ENCODE measurements at regions not wholly inside any gene's neighbourhood (a gene's known extent, or its start where the extent isn't known, plus 50 kb on each side); places are given as distances from the start of the nearest gene placed in this dataset.

DNA sequence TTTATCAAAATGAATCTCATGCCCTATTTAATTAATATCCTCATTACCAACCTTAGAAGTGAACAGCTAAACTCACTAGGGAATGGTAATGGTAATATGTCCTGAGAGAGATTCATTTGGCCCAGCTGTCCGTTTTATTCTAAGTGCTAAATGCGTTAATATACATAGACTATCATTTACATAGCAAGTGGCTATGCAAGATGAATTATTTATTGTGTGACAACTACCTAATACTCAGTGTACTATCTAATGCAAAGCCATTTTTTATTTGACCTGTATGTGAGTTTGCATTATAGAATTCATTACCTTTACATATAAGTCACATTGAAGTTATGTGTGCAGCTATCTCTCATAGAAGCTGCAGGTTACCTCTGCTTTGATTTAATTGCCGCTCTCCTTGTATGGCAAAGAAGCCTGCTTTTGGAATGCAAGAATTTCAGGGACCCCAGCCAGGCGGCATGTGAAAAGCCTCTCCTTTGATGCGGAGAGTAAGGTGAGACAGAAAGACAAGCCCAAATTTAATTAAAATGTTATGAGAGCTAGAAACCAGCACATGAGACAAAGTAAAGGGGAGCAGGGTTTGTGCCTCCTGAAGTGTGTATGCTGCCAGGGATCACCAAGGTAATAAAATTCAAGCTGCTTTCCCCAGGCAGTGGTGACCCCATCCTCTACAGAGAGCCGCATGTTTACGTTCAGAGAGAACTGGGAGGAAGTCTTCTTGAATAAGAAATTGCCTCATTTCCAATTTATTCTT lies 693.0 kb upstream of the MAP3K7 start:
- Histone ChIP-seq H3K27me3 (ENCODE audit: low read length) (no peaks in the 10 kb centered on the region), H3K9me3 (ENCODE audit: low read length) (no peaks in the 10 kb centered on the region), H4K20me1 (ENCODE audit: low read length) (no peaks in the 10 kb centered on the region), H3K9me2 (replicated peaks; ENCODE audit: low read length) (no peaks in the 10 kb centered on the region), H3F3A (ENCODE audit: low read length, unreplicated experiment) (no peaks in the 10 kb centered on the region), H3K9ac (ENCODE audit: low read length) (no peak overlapping the region), H3K36me3 (ENCODE audit: low read depth, low read length) (no peaks in the 10 kb centered on the region), H3K79me2 (ENCODE audit: low read length) (no peaks in the 10 kb centered on the region), H2AFZ (ENCODE audit: low read length) (no peak overlapping the region), H3K4me1 (ENCODE audit: insufficient read depth, low read length) (no peaks in the 10 kb centered on the region), H3K4me3 (ENCODE audit: low read length) (no peak overlapping the region), H3K4me2 (ENCODE audit: low read length) (no peak overlapping the region), H3K27ac (ENCODE audit: low read length) (no peak overlapping the region)
- CTCF ChIA-PET = no interaction called here
- ATAC-seq (no peak), DNase-seq (no peak)
- BruUV-seq (replicated peaks) = no TSS peak
- TF ChIP-seq EZH2 (IDR thresholded peaks at IDR 0.05; ENCODE audit: low read length, unreplicated experiment) (no peak), EZH2phosphoT487 (IDR thresholded peaks at IDR 0.05; ENCODE audit: borderline replicate concordance, low read length) (no peak)
- TF ChIP-seq, protein P1, sequence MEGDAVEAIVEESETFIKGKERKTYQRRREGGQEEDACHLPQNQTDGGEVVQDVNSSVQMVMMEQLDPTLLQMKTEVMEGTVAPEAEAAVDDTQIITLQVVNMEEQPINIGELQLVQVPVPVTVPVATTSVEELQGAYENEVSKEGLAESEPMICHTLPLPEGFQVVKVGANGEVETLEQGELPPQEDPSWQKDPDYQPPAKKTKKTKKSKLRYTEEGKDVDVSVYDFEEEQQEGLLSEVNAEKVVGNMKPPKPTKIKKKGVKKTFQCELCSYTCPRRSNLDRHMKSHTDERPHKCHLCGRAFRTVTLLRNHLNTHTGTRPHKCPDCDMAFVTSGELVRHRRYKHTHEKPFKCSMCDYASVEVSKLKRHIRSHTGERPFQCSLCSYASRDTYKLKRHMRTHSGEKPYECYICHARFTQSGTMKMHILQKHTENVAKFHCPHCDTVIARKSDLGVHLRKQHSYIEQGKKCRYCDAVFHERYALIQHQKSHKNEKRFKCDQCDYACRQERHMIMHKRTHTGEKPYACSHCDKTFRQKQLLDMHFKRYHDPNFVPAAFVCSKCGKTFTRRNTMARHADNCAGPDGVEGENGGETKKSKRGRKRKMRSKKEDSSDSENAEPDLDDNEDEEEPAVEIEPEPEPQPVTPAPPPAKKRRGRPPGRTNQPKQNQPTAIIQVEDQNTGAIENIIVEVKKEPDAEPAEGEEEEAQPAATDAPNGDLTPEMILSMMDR (conservative IDR thresholded peaks at IDR 0.05; ENCODE audit: low read depth, low read length) = no peak
- POLR2A ChIA-PET (ENCODE audit: unreplicated experiment) = no interaction called here
- intact Hi-C loops (cut with micrococcal nuclease) = loop anchor here (5.0 kb wide), 1 partner anchor 198 kb away; no protein-coding TSS in a partner anchor

GRCh38 chr6:91278416-91278815 lies 691.5 kb upstream of the MAP3K7 start:
- ChIA-PET POLR2A (ENCODE audit: unreplicated experiment) (no interaction called here), CTCF (no interaction called here)
- ATAC-seq (peak; percentile 74), DNase-seq (peak; percentile 43)
- H3K27me3 ChIP-seq (ENCODE audit: low read length) = no peaks in the 10 kb centered on the region
- H2AFZ ChIP-seq (ENCODE audit: low read length) = no peak overlapping the region
- no peaks in the 10 kb centered on the region for H3F3A ChIP-seq (ENCODE audit: low read length, unreplicated experiment)
- no peaks in the 10 kb centered on the region for H3K9me2 ChIP-seq (replicated peaks; ENCODE audit: low read length)
- BruUV-seq (replicated peaks) = no TSS peak
- H3K27ac ChIP-seq (ENCODE audit: low read length) = no peak overlapping the region
- no peaks in the 10 kb centered on the region for H3K4me1 ChIP-seq (ENCODE audit: insufficient read depth, low read length)
- H3K9me3 ChIP-seq (ENCODE audit: low read length) = no peaks in the 10 kb centered on the region
- no peak overlapping the region for H3K4me3 ChIP-seq (ENCODE audit: low read length)
- intact Hi-C loops (cut with micrococcal nuclease) = loop anchor here (5.0 kb wide), 1 partner anchor 196 kb away; no protein-coding TSS in a partner anchor
- H3K36me3 ChIP-seq (ENCODE audit: low read depth, low read length) = no peaks in the 10 kb centered on the region
- no peak for TF ChIP-seq EZH2phosphoT487 (IDR thresholded peaks at IDR 0.05; ENCODE audit: borderline replicate concordance, low read length)
- TF ChIP-seq, protein P1 (conservative IDR thresholded peaks at IDR 0.05; ENCODE audit: low read depth, low read length) = no peak
- no peak for TF ChIP-seq EZH2 (IDR thresholded peaks at IDR 0.05; ENCODE audit: low read length, unreplicated experiment)
- no peaks in the 10 kb centered on the region for H3K79me2 ChIP-seq (ENCODE audit: low read length)
- H4K20me1 ChIP-seq (ENCODE audit: low read length) = no peaks in the 10 kb centered on the region
- no peak overlapping the region for H3K4me2 ChIP-seq (ENCODE audit: low read length)
- no peak overlapping the region for H3K9ac ChIP-seq (ENCODE audit: low read length)

GRCh38 chr6:91276315-91276714 lies 689.4 kb upstream of the MAP3K7 start:
- DNase-seq = peak; percentile 16
- no peaks in the 10 kb centered on the region for H3K79me2 ChIP-seq (ENCODE audit: low read length)
- H3K36me3 ChIP-seq (ENCODE audit: low read depth, low read length) = no peaks in the 10 kb centered on the region
- no peaks in the 10 kb centered on the region for H3K9me2 ChIP-seq (replicated peaks; ENCODE audit: low read length)
- no peaks in the 10 kb centered on the region for H3K4me1 ChIP-seq (ENCODE audit: insufficient read depth, low read length)
- no peaks in the 10 kb centered on the region for H3K27me3 ChIP-seq (ENCODE audit: low read length)
- H3K4me3 ChIP-seq (ENCODE audit: low read length) = no peak overlapping the region
- CTCF ChIA-PET = interaction anchor here (0.6 kb wide), 2 partner anchors 80 to 1810 kb away, joined by 4 to 5 read pairs; no protein-coding TSS in a partner anchor
- no peak overlapping the region for H3K9ac ChIP-seq (ENCODE audit: low read length)
- POLR2A ChIA-PET (ENCODE audit: unreplicated experiment) = no interaction called here
- H2AFZ ChIP-seq (ENCODE audit: low read length) = no peak overlapping the region
- H3K27ac ChIP-seq (ENCODE audit: low read length) = no peak overlapping the region
- no peaks in the 10 kb centered on the region for H4K20me1 ChIP-seq (ENCODE audit: low read length)
- peak; percentile 67 for ATAC-seq
- no peaks in the 10 kb centered on the region for H3K9me3 ChIP-seq (ENCODE audit: low read length)
- H3K4me2 ChIP-seq (ENCODE audit: low read length) = no peak overlapping the region
- intact Hi-C loops (cut with micrococcal nuclease) = loop anchor here (5.0 kb wide), 1 partner anchor 194 kb away; no protein-coding TSS in a partner anchor
- TF ChIP-seq, protein P1 (conservative IDR thresholded peaks at IDR 0.05; ENCODE audit: low read depth, low read length) = peak; percentile 46
- TF ChIP-seq EZH2phosphoT487 (IDR thresholded peaks at IDR 0.05; ENCODE audit: borderline replicate concordance, low read length) (no peak), EZH2 (IDR thresholded peaks at IDR 0.05; ENCODE audit: low read length, unreplicated experiment) (no peak)
- H3F3A ChIP-seq (ENCODE audit: low read length, unreplicated experiment) = no peaks in the 10 kb centered on the region
- no TSS peak for BruUV-seq (replicated peaks)

All from PC-3 (cell line).